Colonic mucosa (tissue), 4 donors: ENCODE measurements at regions not wholly inside any gene's neighbourhood (a gene's known extent, or its start where the extent isn't known, plus 50 kb on each side); places are given as distances from the start of the nearest gene placed in this dataset.

Experiments
- DNase-seq: peaks from one replicate; pipeline ENCODE4 v3.0.0-alpha.2; 2020
- H3K27ac ChIP-seq: fragments of 200-600 bp; one replicate; pipeline ENCODE4 v1.8.0; 2021
- H3K27me3 ChIP-seq: fragments of 200-600 bp; one replicate; pipeline ENCODE4 v1.8.0; 2021
- H3K36me3 ChIP-seq: fragments of 200-600 bp; one replicate; pipeline ENCODE4 v1.8.0; 2021
- H3K4me1 ChIP-seq: fragments of 200-600 bp; one replicate; pipeline ENCODE4 v1.8.0; 2021; ENCODE audit warnings: mild to moderate bottlenecking
- H3K4me3 ChIP-seq: fragments of 200-600 bp; one replicate; pipeline ENCODE4 v1.8.0; 2021
- H3K9ac ChIP-seq, 2 donors: one replicate each; pipeline ENCODE4 v1.7.0; 2013; ENCODE audit warnings: control low read depth in 2 of 2, low read depth in 2 of 2, low read length in 2 of 2
- H3K9me3 ChIP-seq: fragments of 200-600 bp; one replicate; pipeline ENCODE4 v1.8.0; 2021
- CTCF ChIP-seq: fragments of 200-600 bp; IDR thresholded peaks from one replicate; pipeline ENCODE4 v1.8.0; 2022; ENCODE audit warnings: antibody characterized with exemption, mild to moderate bottlenecking
- intact Hi-C: fragments of 100-400 bp; cut with DNase I; formaldehyde crosslinking; loops from one replicate; pipeline ENCODE4 v1.14.1; 2022
- donor health status: healthy.
- donor health status: DM: no; HTN: no; CAD: no.
- donor health status: DM: no; HTN: no; CAD: no.

GRCh38 chr13:111594606-111595005 is 274.2 kb downstream of the TEX29 start:
- Histone ChIP-seq H3K4me3 (no peak overlapping the region), H3K9ac (no peak overlapping the region), H3K27me3 (no peaks in the 10 kb centered on the region), H3K4me1 (no peaks in the 10 kb centered on the region), H3K9me3 (no peaks in the 10 kb centered on the region), H3K36me3 (no peaks in the 10 kb centered on the region), H3K27ac (no peak overlapping the region)
- intact Hi-C loops: no loop called here
- TF ChIP-seq CTCF: no peak
- no peak for DNase-seq

- TF ChIP-seq CTCF: no peak
- Histone ChIP-seq H3K27me3 (no peaks in the 10 kb centered on the region), H3K4me3 (no peak overlapping the region), H3K4me1 (no peaks in the 10 kb centered on the region), H3K36me3 (no peaks in the 10 kb centered on the region), H3K9ac (no peak overlapping the region), H3K27ac (no peak overlapping the region), H3K9me3 (no peaks in the 10 kb centered on the region)
- intact Hi-C loops: no loop called here
- no peak for DNase-seq
Observed at GRCh38 chr13:111595276-111595675, 274.8 kb downstream of the TEX29 start.

- TF ChIP-seq CTCF: no peak
- no peak overlapping the region for H3K4me3 ChIP-seq
Observed at GRCh38 chr13:111595791-111596190, 275.3 kb downstream of the TEX29 start.

GRCh38 chr13:111597191-111597611 is 276.8 kb downstream of the TEX29 start:
- no peak overlapping the region for H3K9ac ChIP-seq
- no peaks in the 10 kb centered on the region for H3K4me1 ChIP-seq
- TF ChIP-seq CTCF: no peak
- H3K36me3 ChIP-seq: no peaks in the 10 kb centered on the region
- DNase-seq: no peak
- no peak overlapping the region for H3K27ac ChIP-seq
- H3K4me3 ChIP-seq: no peak overlapping the region
- no peaks in the 10 kb centered on the region for H3K27me3 ChIP-seq
- no peaks in the 10 kb centered on the region for H3K9me3 ChIP-seq
- intact Hi-C loops: no loop called here

More at GRCh38 chr13:111595791-111596190, 275.3 kb downstream of the TEX29 start:
- no peaks in the 10 kb centered on the region for H3K27me3 ChIP-seq
- no peaks in the 10 kb centered on the region for H3K9me3 ChIP-seq
- intact Hi-C loops: no loop called here
- H3K27ac ChIP-seq: no peak overlapping the region
- no peak overlapping the region for H3K9ac ChIP-seq
- no peaks in the 10 kb centered on the region for H3K36me3 ChIP-seq
- no peak for DNase-seq
- no peaks in the 10 kb centered on the region for H3K4me1 ChIP-seq

GRCh38 chr13:111597618-111598017 is 277.2 kb downstream of the TEX29 start:
- intact Hi-C loops: no loop called here
- Histone ChIP-seq H3K4me1 (no peaks in the 10 kb centered on the region), H3K36me3 (no peaks in the 10 kb centered on the region), H3K9ac (no peak overlapping the region), H3K9me3 (no peaks in the 10 kb centered on the region), H3K27ac (no peak overlapping the region), H3K4me3 (no peak overlapping the region), H3K27me3 (no peaks in the 10 kb centered on the region)
- no peak for DNase-seq
- TF ChIP-seq CTCF: no peak

- Histone ChIP-seq H3K27ac (no peak overlapping the region), H3K4me1 (no peaks in the 10 kb centered on the region), H3K27me3 (no peaks in the 10 kb centered on the region), H3K36me3 (no peaks in the 10 kb centered on the region), H3K9me3 (no peaks in the 10 kb centered on the region), H3K9ac (no peak overlapping the region), H3K4me3 (no peak overlapping the region)
- intact Hi-C loops: no loop called here
- TF ChIP-seq CTCF: no peak
- no peak for DNase-seq
Observed at GRCh38 chr13:111598747-111599146, 278.3 kb downstream of the TEX29 start.
